ENCODE measurements at regions not wholly inside any gene's neighbourhood (a gene's known extent, or its start where the extent isn't known, plus 50 kb on each side); places are given as distances from the start of the nearest gene placed in this dataset.

- TF ChIP-seq POLR2A (IDR thresholded peaks at IDR 0.05), result no peak
- TF ChIP-seq, protein P1, sequence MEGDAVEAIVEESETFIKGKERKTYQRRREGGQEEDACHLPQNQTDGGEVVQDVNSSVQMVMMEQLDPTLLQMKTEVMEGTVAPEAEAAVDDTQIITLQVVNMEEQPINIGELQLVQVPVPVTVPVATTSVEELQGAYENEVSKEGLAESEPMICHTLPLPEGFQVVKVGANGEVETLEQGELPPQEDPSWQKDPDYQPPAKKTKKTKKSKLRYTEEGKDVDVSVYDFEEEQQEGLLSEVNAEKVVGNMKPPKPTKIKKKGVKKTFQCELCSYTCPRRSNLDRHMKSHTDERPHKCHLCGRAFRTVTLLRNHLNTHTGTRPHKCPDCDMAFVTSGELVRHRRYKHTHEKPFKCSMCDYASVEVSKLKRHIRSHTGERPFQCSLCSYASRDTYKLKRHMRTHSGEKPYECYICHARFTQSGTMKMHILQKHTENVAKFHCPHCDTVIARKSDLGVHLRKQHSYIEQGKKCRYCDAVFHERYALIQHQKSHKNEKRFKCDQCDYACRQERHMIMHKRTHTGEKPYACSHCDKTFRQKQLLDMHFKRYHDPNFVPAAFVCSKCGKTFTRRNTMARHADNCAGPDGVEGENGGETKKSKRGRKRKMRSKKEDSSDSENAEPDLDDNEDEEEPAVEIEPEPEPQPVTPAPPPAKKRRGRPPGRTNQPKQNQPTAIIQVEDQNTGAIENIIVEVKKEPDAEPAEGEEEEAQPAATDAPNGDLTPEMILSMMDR (IDR thresholded peaks at IDR 0.05 in 4 of 5, conservative IDR thresholded peaks at IDR 0.05 in 1 of 5), result no peak
Measured at GRCh38 chr14:59063259-59063658, 125.2 kb upstream of the DAAM1 start.

Data from gastrocnemius medialis (tissue), 4 donors.